GM12872 (cell line): ENCODE measurements at regions not wholly inside any gene's neighbourhood (a gene's known extent, or its start where the extent isn't known, plus 50 kb on each side); places are given as distances from the start of the nearest gene placed in this dataset.

ENCODE experiments used
- TF ChIP-seq, protein P1 (sequence below): IDR thresholded peaks from 3 replicates; pipeline ENCODE4 v1.5.1; 2011; ENCODE audit warnings: low read depth, mild to moderate bottlenecking, low read length, moderate library complexity; ENCODE audit not compliant: insufficient read depth

DNA sequence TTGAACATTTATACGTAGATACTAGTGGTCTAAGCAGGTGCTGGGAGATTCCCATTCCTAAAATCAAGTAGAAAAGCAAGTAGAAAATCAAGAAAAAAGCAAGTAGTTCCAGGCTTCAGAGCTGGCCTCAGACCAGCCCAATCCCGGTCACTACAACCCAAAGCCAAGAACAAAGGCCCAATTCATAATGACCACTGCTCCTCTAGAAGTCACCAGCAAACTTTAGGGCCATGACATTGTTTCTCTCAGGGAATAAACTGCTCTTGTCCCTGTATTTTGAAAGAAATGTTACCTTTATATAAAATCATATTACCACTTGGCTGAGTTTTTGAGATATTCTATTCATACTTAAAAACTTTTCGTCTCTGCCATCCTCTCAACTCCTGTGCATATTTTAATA lies 106.3 kb upstream of the IL12A start:
- TF ChIP-seq, protein P1, sequence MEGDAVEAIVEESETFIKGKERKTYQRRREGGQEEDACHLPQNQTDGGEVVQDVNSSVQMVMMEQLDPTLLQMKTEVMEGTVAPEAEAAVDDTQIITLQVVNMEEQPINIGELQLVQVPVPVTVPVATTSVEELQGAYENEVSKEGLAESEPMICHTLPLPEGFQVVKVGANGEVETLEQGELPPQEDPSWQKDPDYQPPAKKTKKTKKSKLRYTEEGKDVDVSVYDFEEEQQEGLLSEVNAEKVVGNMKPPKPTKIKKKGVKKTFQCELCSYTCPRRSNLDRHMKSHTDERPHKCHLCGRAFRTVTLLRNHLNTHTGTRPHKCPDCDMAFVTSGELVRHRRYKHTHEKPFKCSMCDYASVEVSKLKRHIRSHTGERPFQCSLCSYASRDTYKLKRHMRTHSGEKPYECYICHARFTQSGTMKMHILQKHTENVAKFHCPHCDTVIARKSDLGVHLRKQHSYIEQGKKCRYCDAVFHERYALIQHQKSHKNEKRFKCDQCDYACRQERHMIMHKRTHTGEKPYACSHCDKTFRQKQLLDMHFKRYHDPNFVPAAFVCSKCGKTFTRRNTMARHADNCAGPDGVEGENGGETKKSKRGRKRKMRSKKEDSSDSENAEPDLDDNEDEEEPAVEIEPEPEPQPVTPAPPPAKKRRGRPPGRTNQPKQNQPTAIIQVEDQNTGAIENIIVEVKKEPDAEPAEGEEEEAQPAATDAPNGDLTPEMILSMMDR, result no peak

- TF ChIP-seq, protein P1, result no peak
These were observed 105.5 kb upstream of the IL12A start for GRCh38 chr3:159882790-159883779.

- TF ChIP-seq, protein P1, result peak; percentile 54; the same call in 2 of the 3 replicates
These were observed 103.8 kb upstream of the IL12A start for GRCh38 chr3:159884661-159885402.

DNA sequence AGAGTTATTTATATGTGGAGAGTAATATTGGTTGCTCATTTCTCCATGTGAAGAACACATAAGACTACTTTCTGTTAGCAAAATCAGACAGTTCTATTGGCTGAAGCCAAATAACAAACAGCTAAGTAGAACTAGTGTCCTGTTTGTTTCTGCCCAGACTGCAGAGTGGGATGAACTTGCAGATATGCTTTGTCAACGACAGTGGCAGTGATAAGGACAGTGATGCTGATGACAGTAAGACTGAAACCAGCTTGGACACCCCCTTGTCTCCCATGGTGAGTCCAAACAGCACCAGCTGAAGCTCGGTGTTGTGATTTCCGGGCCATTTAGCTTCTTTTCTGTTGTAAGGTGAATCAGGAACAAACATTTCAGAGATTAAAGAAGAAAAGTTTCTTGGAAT lies 102.6 kb upstream of the IL12A start:
- TF ChIP-seq, protein P1, result no peak

DNA sequence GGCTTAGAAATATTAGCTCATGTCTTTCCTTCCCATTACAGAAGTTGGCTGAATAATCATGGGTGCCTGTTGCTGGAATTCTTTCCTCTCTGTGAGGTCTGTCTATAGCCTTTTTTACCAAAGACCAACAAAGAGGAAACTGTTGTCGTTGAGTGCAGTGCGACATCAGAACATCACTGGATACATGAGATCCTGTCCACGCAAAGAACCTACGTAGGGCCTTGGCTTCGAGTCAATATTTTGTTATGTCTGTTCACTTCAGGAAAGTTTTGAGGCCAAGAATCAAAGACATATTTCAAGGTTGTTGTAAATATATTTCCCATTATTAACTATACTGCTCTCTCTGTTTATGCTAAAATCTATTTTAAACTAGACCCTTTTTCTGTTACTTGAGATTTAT lies 101.5 kb upstream of the IL12A start:
- TF ChIP-seq, protein P1, result no peak

GRCh38 chr3:159887911-159888310 lies 100.7 kb upstream of the IL12A start:
- TF ChIP-seq, protein P1, result no peak

- TF ChIP-seq, protein P1, result no peak
These were observed 96.4 kb upstream of the IL12A start for GRCh38 chr3:159892171-159892795.
